Activated CD8-positive, alpha-beta T cell treated with anti-CD3 and anti-CD28 coated beads for 36 hours (primary cell): ENCODE measurements at regions not wholly inside any gene's neighbourhood (a gene's known extent, or its start where the extent isn't known, plus 50 kb on each side); places are given as distances from the start of the nearest gene placed in this dataset.
A peak's percentile ranks its signal among the peaks of the same experiment; 100 is the strongest.
"Not testable (repeated sequence)": the region's sequence is repeated elsewhere in the genome, so short reads cannot be mapped to it uniquely, and the experiment has no call there.

Experiments used
- ATAC-seq: fragments of 200-7000 bp; cut with Tn5 transposase; one replicate; pipeline ENCODE4 v1.10.0; 2021; ENCODE audit warnings: mild to moderate bottlenecking, moderate library complexity
- CTCF ChIA-PET: fragments of 350-600 bp; sonication (Branson Sonifier 250); formaldehyde crosslinking; loops from one replicate; lab custom pipeline; 2021; ENCODE audit warnings: antibody characterized with exemption; lab: Charles Lee
- POLR2A ChIA-PET: fragments of 350-600 bp; sonication (Branson Sonifier 250); formaldehyde crosslinking; loops from one replicate; lab custom pipeline; 2021; ENCODE audit warnings: antibody characterized with exemption; lab: Charles Lee
- DNase-seq: peaks from one replicate; pipeline ENCODE4 v3.0.0-alpha.2; 2020
- H3K27ac Mint-ChIP-seq: one replicate; pipeline ENCODE4 v1.8.0; 2021; ENCODE audit warnings: mild to moderate bottlenecking, mixed read lengths
- H3K27me3 Mint-ChIP-seq: one replicate; pipeline ENCODE4 v1.8.0; 2021; ENCODE audit warnings: mixed read lengths
- H3K36me3 Mint-ChIP-seq: one replicate; pipeline ENCODE4 v1.8.0; 2021; ENCODE audit warnings: low read depth, mixed read lengths
- H3K4me1 Mint-ChIP-seq: one replicate; pipeline ENCODE4 v1.8.0; 2021; ENCODE audit warnings: low read depth, mixed read lengths
- H3K4me3 Mint-ChIP-seq: one replicate; pipeline ENCODE4 v1.8.0; 2021; ENCODE audit warnings: mild to moderate bottlenecking, moderate library complexity, mixed read lengths
- H3K9me3 Mint-ChIP-seq: one replicate; pipeline ENCODE4 v1.8.0; 2021; ENCODE audit warnings: mixed read lengths
- CTCF ChIP-seq: fragments of 200-600 bp; IDR thresholded peaks from one replicate; pipeline ENCODE4 v1.8.0; 2022; ENCODE audit warnings: antibody characterized with exemption, mild to moderate bottlenecking
- intact Hi-C: fragments of 100-400 bp; cut with micrococcal nuclease; formaldehyde crosslinking; loops from one replicate; pipeline ENCODE4 v1.10.0; 2022

GRCh38 chr15:46091860-46092450 lies 457.1 kb downstream of the SQOR start:
- no peaks in the 10 kb centered on the region for H3K4me1 Mint-ChIP-seq
- CTCF ChIA-PET: no interaction called here
- TF ChIP-seq CTCF: peak; percentile 65
- peak; percentile 17 for DNase-seq
- intact Hi-C loops: no loop called here
- H3K9me3 Mint-ChIP-seq: peaks cover 1% of the 10 kb centered on the region
- H3K27ac Mint-ChIP-seq: no peak overlapping the region
- H3K4me3 Mint-ChIP-seq: no peak overlapping the region
- H3K27me3 Mint-ChIP-seq: no peaks in the 10 kb centered on the region
- POLR2A ChIA-PET: no interaction called here
- ATAC-seq: no peak
- H3K36me3 Mint-ChIP-seq: no peaks in the 10 kb centered on the region

GRCh38 chr15:46098006-46098405 lies 463.2 kb downstream of the SQOR start:
- not testable (repeated sequence) for H3K4me1 Mint-ChIP-seq, H3K4me3 Mint-ChIP-seq

GRCh38 chr15:46110755-46111154 lies 475.9 kb downstream of the SQOR start:
- POLR2A ChIA-PET: no interaction called here
- no peak for DNase-seq
- Mint-ChIP-seq H3K36me3 (no peaks in the 10 kb centered on the region), H3K9me3 (peaks cover 6% of the 10 kb centered on the region), H3K27me3 (no peaks in the 10 kb centered on the region), H3K27ac (no peak overlapping the region), H3K4me1 (no peaks in the 10 kb centered on the region), H3K4me3 (no peak overlapping the region)
- CTCF ChIA-PET: no interaction called here
- TF ChIP-seq CTCF: no peak
- intact Hi-C loops: no loop called here
- no peak for ATAC-seq

More at GRCh38 chr15:46098006-46098405, 463.2 kb downstream of the SQOR start:
- DNase-seq, ATAC-seq, H3K27ac Mint-ChIP-seq, POLR2A ChIA-PET, H3K36me3 Mint-ChIP-seq, H3K9me3 Mint-ChIP-seq, intact Hi-C loops, H3K27me3 Mint-ChIP-seq, CTCF ChIA-PET: not testable (repeated sequence)

- intact Hi-C loops: no loop called here
- DNase-seq (no peak), ATAC-seq (no peak)
- ChIA-PET POLR2A (no interaction called here), CTCF (no interaction called here)
- Mint-ChIP-seq H3K9me3 (peaks cover 6% of the 10 kb centered on the region), H3K27me3 (no peaks in the 10 kb centered on the region), H3K4me1 (no peaks in the 10 kb centered on the region), H3K4me3 (no peak overlapping the region), H3K36me3 (no peaks in the 10 kb centered on the region), H3K27ac (no peak overlapping the region)
- no peak for TF ChIP-seq CTCF
Measured at GRCh38 chr15:46111730-46112129, 476.9 kb downstream of the SQOR start.

GRCh38 chr15:46117071-46117470 lies 482.2 kb downstream of the SQOR start:
- ChIA-PET CTCF (no interaction called here), POLR2A (no interaction called here)
- H3K4me1 Mint-ChIP-seq: no peaks in the 10 kb centered on the region

More at GRCh38 chr15:46117071-46117470, 482.2 kb downstream of the SQOR start:
- peaks cover 4% of the 10 kb centered on the region for H3K9me3 Mint-ChIP-seq
- ATAC-seq (no peak), DNase-seq (no peak)
- H3K36me3 Mint-ChIP-seq: no peaks in the 10 kb centered on the region
- no peaks in the 10 kb centered on the region for H3K27me3 Mint-ChIP-seq
- no peak overlapping the region for H3K4me3 Mint-ChIP-seq
- TF ChIP-seq CTCF: no peak
- H3K27ac Mint-ChIP-seq: no peak overlapping the region
- intact Hi-C loops: no loop called here
